Suppressor macrophage (primary cell): ENCODE measurements at regions not wholly inside any gene's neighbourhood (a gene's known extent, or its start where the extent isn't known, plus 50 kb on each side); places are given as distances from the start of the nearest gene placed in this dataset.

Source experiments
- DNase-seq, 4 experiments: peaks; one replicate each; pipeline ENCODE4 v3.0.0-alpha.2; 2020 to 2022

GRCh38 chr6:26197933-26198721 is 110.9 kb downstream of the HFE start:
- DNase-seq = peak; percentile 64 to 79 (median 74)

GRCh38 chr6:26198722-26199056 is 111.5 kb downstream of the HFE start:
- DNase-seq = peak in 3 of 4 experiments; percentile 63 to 70 (median 67)

GRCh38 chr6:26199057-26199772 is 112.0 kb downstream of the HFE start:
- DNase-seq = peak; percentile 81 to 96 (median 88)

GRCh38 chr6:26199773-26200764 is 112.8 kb downstream of the HFE start:
- DNase-seq = peak; percentile 28 to 62 (median 52)

- DNase-seq = no peak
Measured at GRCh38 chr6:26200918-26201721, 113.9 kb downstream of the HFE start.

GRCh38 chr6:26202201-26202611 is 115.0 kb downstream of the HFE start:
- DNase-seq = no peak

GRCh38 chr6:26202811-26203583 is 115.8 kb downstream of the HFE start:
- no peak for DNase-seq

- DNase-seq = peak; percentile 94 to 98 (median 96)
Measured at GRCh38 chr6:26204332-26205160, 117.3 kb downstream of the HFE start.

GRCh38 chr6:26205161-26205624 is 118.0 kb downstream of the HFE start:
- peak; percentile 86 to 92 (median 91) for DNase-seq

- DNase-seq = peak; percentile 62 to 91 (median 79)
Measured at GRCh38 chr6:26205625-26206574, 118.7 kb downstream of the HFE start.

GRCh38 chr6:26206868-26207801 is 119.9 kb downstream of the HFE start:
- no peak for DNase-seq

- peak in 3 of 4 experiments; percentile 8 to 64 (median 45) for DNase-seq
Measured at GRCh38 chr6:26211963-26212362, 124.7 kb downstream of the HFE start.

GRCh38 chr6:26213334-26214075 is 126.3 kb downstream of the HFE start:
- DNase-seq = no peak

- DNase-seq = no peak
Measured at GRCh38 chr6:26214803-26215584, 127.8 kb downstream of the HFE start.

GRCh38 chr6:26215585-26216358 is 128.5 kb downstream of the HFE start:
- DNase-seq = peak in 3 of 4 experiments; percentile 27 to 37 (median 30)
